Sigmoid colon (tissue), 4 donors: ENCODE measurements at regions not wholly inside any gene's neighbourhood (a gene's known extent, or its start where the extent isn't known, plus 50 kb on each side); places are given as distances from the start of the nearest gene placed in this dataset.

Source experiments
- CTCF ChIP-seq, 4 experiments: fragments of 450-650 bp in 3 of 4; fragments of 200-600 bp in 1 of 4; IDR thresholded peaks; one replicate each; pipeline ENCODE4 v1.5.1; 2016 to 2019; ENCODE audit warnings: antibody characterized with exemption in 4 of 4, mild to moderate bottlenecking in 3 of 4, moderate library complexity in 2 of 4
- EP300 ChIP-seq, 4 donors: sonication (generic); formaldehyde crosslinking; IDR thresholded peaks; one replicate each; pipeline ENCODE4 v1.6.1; 2017; ENCODE audit warnings: antibody characterized with exemption in 4 of 4
- POLR2A ChIP-seq, 2 donors: fragments of 450-650 bp; IDR thresholded peaks; one replicate each; pipeline ENCODE4 v1.6.1; 2016; ENCODE audit warnings: antibody characterized with exemption in 2 of 2, mild to moderate bottlenecking in 2 of 2, moderate library complexity in 2 of 2
- POLR2AphosphoS5 ChIP-seq, 4 donors: sonication (generic); formaldehyde crosslinking; IDR thresholded peaks; one replicate each; pipeline ENCODE4 v1.6.1; 2017; ENCODE audit warnings: antibody characterized with exemption in 4 of 4

- TF ChIP-seq CTCF (IDR thresholded peaks at IDR 0.05): no peak
- TF ChIP-seq POLR2AphosphoS5 (IDR thresholded peaks at IDR 0.05): no peak
- no peak for TF ChIP-seq EP300 (IDR thresholded peaks at IDR 0.05)
- TF ChIP-seq POLR2A (IDR thresholded peaks at IDR 0.05): no peak
These were observed 93.7 kb upstream of the HS6ST1 start for GRCh38 chr2:128412181-128412871.
